Subcutaneous abdominal adipose tissue (tissue), 5 donors: ENCODE measurements at regions not wholly inside any gene's neighbourhood (a gene's known extent, or its start where the extent isn't known, plus 50 kb on each side); places are given as distances from the start of the nearest gene placed in this dataset.

Experiments
- H3K27ac ChIP-seq: one replicate; pipeline ENCODE4 v1.7.0; 2013; ENCODE audit warnings: low read depth, mild to moderate bottlenecking, inconsistent platforms, low read length, moderate library complexity
- H3K27me3 ChIP-seq, 5 donors: one replicate each; pipeline ENCODE4 v1.7.0; 2013; ENCODE audit warnings: low read length in 5 of 5, inconsistent platforms in 1 of 5; ENCODE audit not compliant: control insufficient read depth in 5 of 5, insufficient read depth in 4 of 5
- H3K36me3 ChIP-seq, 5 donors: one replicate each; pipeline ENCODE4 v1.7.0; 2013; ENCODE audit warnings: low read length in 5 of 5; ENCODE audit not compliant: control insufficient read depth in 5 of 5, insufficient read depth in 5 of 5
- H3K4me1 ChIP-seq, 5 donors: one replicate each; pipeline ENCODE4 v1.7.0; 2013; ENCODE audit warnings: low read length in 5 of 5, mild to moderate bottlenecking in 3 of 5, moderate library complexity in 1 of 5; ENCODE audit not compliant: control insufficient read depth in 5 of 5, insufficient read depth in 5 of 5
- H3K4me3 ChIP-seq, 5 donors: one replicate each; pipeline ENCODE4 v1.7.0; 2013; ENCODE audit warnings: low read length in 5 of 5, low read depth in 1 of 5
- H3K9ac ChIP-seq, 5 donors: one replicate each; pipeline ENCODE4 v1.7.0; 2013; ENCODE audit warnings: low read length in 5 of 5, mild to moderate bottlenecking in 4 of 5, moderate library complexity in 3 of 5
- H3K9me3 ChIP-seq, 5 donors: one replicate each; pipeline ENCODE4 v1.7.0; 2013; ENCODE audit warnings: low read length in 5 of 5; ENCODE audit not compliant: control insufficient read depth in 5 of 5
- donor health status: healthy.
- donor health status: healthy.
- donor health status: healthy.
- donor health status: healthy.
- donor health status: healthy.

DNA sequence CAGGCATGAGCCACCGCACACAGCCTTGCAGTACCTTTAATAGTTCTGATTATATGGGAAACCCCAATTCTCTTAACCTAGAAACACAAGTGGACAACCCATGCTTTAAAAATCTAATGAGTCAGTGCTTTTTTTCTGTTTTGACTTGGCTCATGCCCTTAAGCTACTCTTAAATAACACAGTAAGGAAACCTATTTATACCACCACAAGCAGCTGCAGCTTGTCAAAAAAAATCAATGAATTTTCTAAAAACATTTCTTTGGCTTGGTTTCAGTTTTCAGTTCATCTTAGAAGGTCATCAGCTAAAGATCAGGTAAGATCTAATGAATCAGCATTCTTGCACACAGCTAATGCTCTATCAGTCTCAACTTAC is 124.1 kb upstream of the DST start:
- H3K4me3 ChIP-seq: no peak overlapping the region
- H3K9ac ChIP-seq: no peak overlapping the region
- no peaks in the 10 kb centered on the region for H3K27me3 ChIP-seq
- H3K36me3 ChIP-seq: no peaks in the 10 kb centered on the region
- H3K4me1 ChIP-seq: peaks cover 0 to 14% (median 5%) of the 10 kb centered on the region in 5 donors
- no peak overlapping the region for H3K27ac ChIP-seq
- no peaks in the 10 kb centered on the region for H3K9me3 ChIP-seq

DNA sequence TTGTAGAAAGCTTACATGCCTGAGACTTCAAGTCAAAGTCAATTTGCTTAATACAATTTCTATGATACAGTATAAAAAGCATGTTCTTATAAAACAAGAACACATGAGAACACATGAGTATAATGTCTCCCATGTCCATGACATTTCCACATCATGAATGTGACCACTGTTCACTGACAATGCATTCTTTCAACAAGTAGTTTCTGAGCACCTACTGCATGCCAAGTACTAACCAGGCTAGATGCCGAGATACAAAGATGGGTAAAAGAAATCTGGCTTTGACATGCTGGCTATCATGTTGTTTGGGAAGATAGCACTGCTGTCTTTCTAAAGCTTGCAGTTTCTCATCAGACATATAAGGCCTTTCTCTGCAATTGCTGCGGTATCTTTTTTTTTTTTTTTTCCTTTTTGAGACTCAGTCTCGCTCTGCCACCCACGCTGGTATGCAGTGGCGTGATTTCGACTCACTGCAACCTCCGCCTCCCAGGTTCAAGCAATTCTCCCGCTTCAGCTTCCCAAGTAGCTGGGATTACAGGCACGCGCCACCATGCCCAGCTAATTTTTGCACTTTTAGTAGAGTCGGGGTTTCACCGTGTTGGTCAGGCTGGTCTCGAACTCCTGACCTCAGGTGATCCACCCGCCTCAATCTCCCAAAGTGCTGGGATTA is 123.6 kb upstream of the DST start:
- no peaks in the 10 kb centered on the region for H3K27me3 ChIP-seq
- H3K9ac ChIP-seq: no peak overlapping the region
- H3K27ac ChIP-seq: no peak overlapping the region
- H3K4me1 ChIP-seq: peaks cover 0 to 14% (median 5%) of the 10 kb centered on the region in 5 donors
- H3K9me3 ChIP-seq: no peaks in the 10 kb centered on the region
- no peak overlapping the region for H3K4me3 ChIP-seq
- H3K36me3 ChIP-seq: no peaks in the 10 kb centered on the region

DNA sequence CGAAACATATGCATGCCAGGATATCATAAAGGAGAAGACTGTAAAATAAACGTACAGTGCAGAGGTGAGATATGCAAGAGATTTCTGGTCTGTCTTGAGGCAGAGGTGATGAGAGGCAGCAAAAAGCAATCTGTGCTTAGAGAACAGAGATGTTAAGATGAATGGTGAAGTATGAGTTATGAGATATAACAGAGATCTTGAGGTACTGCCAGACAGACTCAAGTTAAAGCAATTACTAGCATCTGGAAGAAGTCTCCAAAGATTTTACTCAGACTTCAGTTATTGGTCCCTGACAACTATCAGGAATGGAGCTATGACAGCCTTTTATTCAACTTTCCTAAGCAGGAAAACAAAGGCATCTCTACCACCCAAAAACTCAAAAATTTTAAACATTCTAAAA is 122.8 kb upstream of the DST start:
- Histone ChIP-seq H3K36me3 (no peaks in the 10 kb centered on the region), H3K9me3 (no peaks in the 10 kb centered on the region), H3K27me3 (no peaks in the 10 kb centered on the region), H3K4me1 (peaks cover 0 to 11% (median 5%) of the 10 kb centered on the region in 5 donors), H3K27ac (no peak overlapping the region), H3K4me3 (no peak overlapping the region), H3K9ac (no peak overlapping the region)

DNA sequence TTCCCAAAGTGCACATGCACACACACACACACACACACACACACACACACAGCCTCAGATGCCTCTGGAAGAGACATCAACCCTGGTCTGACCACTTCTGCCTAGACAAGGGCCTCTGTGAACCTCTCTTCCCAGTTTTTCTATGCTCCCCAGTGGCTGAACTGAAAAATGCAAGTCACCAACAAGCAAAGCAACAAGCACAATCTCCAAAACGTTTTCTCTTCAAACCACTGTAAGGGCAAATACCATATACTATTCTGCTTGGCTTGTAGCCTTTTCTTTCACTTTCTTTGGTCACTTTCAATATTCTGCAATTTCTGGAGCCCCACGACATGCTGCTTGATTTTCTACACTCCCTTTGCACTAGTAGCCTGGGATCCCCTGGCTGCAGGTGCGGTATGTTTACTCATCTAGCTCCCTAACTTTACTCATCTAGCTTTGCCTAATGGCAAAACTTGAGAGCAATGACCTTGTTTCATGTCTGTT is 121.4 kb upstream of the DST start:
- no peaks in the 10 kb centered on the region for H3K9me3 ChIP-seq
- no peaks in the 10 kb centered on the region for H3K27me3 ChIP-seq
- H3K4me3 ChIP-seq: no peak overlapping the region
- H3K36me3 ChIP-seq: no peaks in the 10 kb centered on the region
- H3K27ac ChIP-seq: no peak overlapping the region
- H3K4me1 ChIP-seq: peaks cover 0 to 11% (median 5%) of the 10 kb centered on the region in 5 donors
- H3K9ac ChIP-seq: no peak overlapping the region

DNA sequence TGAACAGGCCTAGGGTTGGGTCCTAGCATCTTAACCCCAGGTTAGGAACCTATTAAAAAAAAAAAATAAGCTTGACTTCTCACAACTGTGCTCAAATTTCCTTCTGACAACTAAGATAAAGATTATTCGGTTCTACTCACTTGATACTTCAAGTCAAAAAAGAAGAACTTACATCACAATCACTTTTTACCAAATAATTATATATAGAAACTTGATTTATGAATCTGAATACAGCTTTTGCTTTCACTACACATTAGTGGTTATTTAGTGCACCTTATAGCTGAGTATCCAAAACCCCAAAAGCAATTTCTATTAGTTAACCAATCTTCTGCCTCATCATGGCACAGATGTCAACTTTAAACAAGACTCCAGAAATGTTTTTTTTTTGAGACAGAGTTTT is 119.0 kb upstream of the DST start:
- no peak overlapping the region for H3K9ac ChIP-seq

DNA sequence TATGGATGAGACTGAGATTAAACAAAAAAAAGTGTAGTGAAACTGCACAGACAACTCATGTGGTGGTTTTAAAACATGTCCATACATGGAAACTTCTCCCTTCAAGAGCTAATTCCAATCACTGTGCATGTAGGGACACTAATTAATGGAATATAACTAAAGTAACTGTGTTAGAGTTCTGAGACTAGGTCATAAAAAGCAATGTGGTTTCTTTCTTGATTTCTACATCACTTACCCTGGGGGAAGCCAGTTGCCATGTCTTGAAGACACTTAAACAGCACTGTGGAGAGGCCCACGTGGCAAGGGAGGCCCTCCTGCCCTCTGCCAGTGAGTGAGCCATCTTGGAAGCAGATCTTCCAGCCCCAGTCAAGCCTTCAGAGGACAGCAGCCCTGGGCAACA is 118.2 kb upstream of the DST start:
- peaks cover 0 to 37% (median 27%) of the 10 kb centered on the region in 5 donors for H3K4me1 ChIP-seq
- H3K36me3 ChIP-seq: no peaks in the 10 kb centered on the region
- no peak overlapping the region for H3K9ac ChIP-seq
- no peak overlapping the region for H3K27ac ChIP-seq
- H3K9me3 ChIP-seq: no peaks in the 10 kb centered on the region
- H3K4me3 ChIP-seq: no peak overlapping the region
- no peaks in the 10 kb centered on the region for H3K27me3 ChIP-seq

More for the DNA sequence above, 119.0 kb upstream of the DST start:
- Histone ChIP-seq H3K27me3 (no peaks in the 10 kb centered on the region), H3K36me3 (no peaks in the 10 kb centered on the region), H3K27ac (no peak overlapping the region), H3K4me1 (peaks cover 0 to 29% (median 19%) of the 10 kb centered on the region in 5 donors), H3K9me3 (no peaks in the 10 kb centered on the region), H3K4me3 (no peak overlapping the region)

DNA sequence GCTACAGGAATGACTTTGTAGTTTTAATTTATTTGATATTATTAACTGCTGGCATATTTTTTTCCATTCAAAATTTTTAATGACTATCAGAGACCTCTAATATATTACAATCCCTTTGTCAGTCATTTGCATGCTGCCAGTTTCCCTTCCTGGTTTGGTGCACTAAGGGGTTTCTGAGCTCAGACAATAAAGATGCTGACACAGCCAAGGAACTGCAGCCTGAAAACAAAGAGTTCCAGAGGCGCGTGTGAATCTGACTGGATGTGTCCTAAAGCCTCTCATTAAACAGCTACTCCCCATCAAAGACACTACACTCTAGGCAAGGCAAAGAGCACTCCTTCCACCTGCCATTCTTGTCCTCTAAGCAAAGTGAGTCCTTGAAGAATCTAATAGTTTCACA is 116.8 kb upstream of the DST start:
- no peak overlapping the region for H3K4me3 ChIP-seq
- no peaks in the 10 kb centered on the region for H3K9me3 ChIP-seq
- peaks cover 0 to 37% (median 29%) of the 10 kb centered on the region in 5 donors for H3K4me1 ChIP-seq
- no peak overlapping the region for H3K27ac ChIP-seq
- no peak overlapping the region for H3K9ac ChIP-seq
- H3K36me3 ChIP-seq: no peaks in the 10 kb centered on the region
- H3K27me3 ChIP-seq: no peaks in the 10 kb centered on the region

DNA sequence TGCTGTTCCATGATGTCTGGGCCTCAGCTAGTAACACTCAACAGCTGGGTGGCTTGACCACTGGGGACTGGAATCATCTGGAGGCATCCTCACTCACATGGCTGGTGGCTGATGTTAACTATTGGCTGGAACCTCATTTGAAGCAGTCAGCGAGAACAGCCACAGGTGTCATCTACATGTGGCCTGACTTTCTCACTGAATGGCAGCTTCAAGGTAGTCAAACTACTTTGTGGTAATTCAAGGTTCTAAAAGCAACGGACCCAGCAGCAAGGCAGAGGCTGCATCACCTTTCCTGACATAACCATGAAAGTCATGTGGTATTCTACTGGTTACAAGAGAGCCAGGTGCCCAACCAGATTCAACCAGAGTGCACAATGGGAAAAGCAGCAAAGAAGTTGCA is 115.9 kb upstream of the DST start:
- Histone ChIP-seq H3K4me3 (no peak overlapping the region), H3K9me3 (no peaks in the 10 kb centered on the region), H3K27me3 (no peaks in the 10 kb centered on the region), H3K4me1 (peaks cover 0 to 28% (median 25%) of the 10 kb centered on the region in 5 donors), H3K36me3 (no peaks in the 10 kb centered on the region), H3K9ac (no peak overlapping the region), H3K27ac (no peak overlapping the region)

DNA sequence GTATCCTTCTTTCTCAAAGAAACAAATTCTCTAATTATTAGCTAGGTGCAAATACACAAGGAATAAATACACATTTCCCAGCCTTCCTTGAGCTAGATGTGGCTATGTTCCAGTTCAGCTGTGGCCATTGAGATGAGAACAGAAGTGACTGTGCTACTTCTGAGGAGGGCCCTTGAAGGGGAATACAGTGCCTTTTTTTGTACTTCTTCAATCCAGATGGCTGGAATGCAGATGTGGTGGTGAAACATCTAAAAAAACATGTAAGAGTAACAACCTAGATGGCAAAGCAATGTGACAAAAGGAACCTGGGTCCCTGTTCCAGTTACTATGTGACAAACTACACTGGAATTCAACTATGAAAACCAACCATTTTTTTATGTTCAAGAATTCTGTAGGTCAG is 115.4 kb upstream of the DST start:
- no peaks in the 10 kb centered on the region for H3K9me3 ChIP-seq
- no peaks in the 10 kb centered on the region for H3K36me3 ChIP-seq
- H3K27ac ChIP-seq: no peak overlapping the region
- H3K9ac ChIP-seq: no peak overlapping the region
- H3K27me3 ChIP-seq: no peaks in the 10 kb centered on the region
- no peak overlapping the region for H3K4me3 ChIP-seq
- peaks cover 0 to 28% (median 25%) of the 10 kb centered on the region in 5 donors for H3K4me1 ChIP-seq

DNA sequence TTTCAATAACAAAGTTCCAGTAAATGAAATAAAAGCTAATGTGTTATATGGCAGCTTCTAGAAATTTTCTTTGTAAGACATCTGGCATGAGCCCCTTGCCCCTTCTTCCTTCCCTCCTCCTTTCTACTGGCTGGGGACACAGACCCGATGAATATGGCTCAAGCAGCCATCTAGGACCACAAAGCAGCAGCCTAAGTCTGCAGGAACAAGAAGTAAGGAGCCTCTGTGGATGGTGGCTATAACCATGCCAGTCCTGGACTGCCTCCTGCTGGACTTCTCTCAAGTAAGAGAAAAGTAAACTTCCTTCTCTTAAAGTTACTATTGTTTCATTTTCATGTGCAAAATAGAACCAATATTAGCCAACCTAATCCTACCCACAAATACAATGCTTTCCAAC is 114.9 kb upstream of the DST start:
- H3K27me3 ChIP-seq: no peaks in the 10 kb centered on the region
- H3K27ac ChIP-seq: peak overlapping the region; percentile 45
- H3K4me1 ChIP-seq: peaks cover 0 to 28% (median 25%) of the 10 kb centered on the region in 5 donors
- H3K36me3 ChIP-seq: no peaks in the 10 kb centered on the region
- no peaks in the 10 kb centered on the region for H3K9me3 ChIP-seq
- peak overlapping the region in 1 of 5 donors; percentile 14 for H3K9ac ChIP-seq
- no peak overlapping the region for H3K4me3 ChIP-seq
